HG03045 (cell line): ENCODE measurements at regions not wholly inside any gene's neighbourhood (a gene's known extent, or its start where the extent isn't known, plus 50 kb on each side); places are given as distances from the start of the nearest gene placed in this dataset.
A peak's percentile ranks its signal among the peaks of the same experiment; 100 is the strongest.

ENCODE experiments used
- ATAC-seq: cut with Tn5 transposase; IDR thresholded peaks from one replicate; pipeline ENCODE4 v1.9.1; 2021; ENCODE audit warnings: mild to moderate bottlenecking, moderate library complexity; ENCODE audit not compliant: unreplicated experiment

DNA sequence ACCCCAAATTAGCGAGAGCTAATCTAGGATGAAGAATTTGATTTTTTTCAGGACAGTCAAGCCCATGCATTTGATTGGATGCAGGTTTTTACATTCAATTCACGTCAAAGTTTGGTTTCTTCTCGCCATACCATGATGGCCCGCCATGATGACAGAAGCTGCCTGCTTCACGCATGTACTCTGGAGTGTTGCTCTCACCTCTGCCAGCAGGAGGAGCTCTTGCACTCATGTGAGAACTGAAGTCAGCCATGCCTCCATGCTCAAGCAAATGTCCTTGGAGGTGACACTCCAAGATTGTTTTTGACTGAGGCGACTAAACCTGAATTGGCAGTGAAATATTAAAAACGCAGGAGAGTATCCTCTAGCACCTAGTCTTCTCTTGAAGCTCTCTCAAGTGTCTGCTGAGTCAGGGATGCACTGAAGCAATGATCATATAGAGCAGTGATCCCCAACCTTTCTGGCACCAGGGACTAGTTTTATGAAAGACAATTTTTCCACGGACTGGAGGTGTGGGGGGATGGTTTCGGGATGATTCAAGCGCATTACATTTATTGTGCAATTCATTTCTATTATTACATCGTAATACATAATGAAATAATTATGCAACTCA is 120.9 kb downstream of the SAMMSON start:
- peak; percentile 96 for ATAC-seq

DNA sequence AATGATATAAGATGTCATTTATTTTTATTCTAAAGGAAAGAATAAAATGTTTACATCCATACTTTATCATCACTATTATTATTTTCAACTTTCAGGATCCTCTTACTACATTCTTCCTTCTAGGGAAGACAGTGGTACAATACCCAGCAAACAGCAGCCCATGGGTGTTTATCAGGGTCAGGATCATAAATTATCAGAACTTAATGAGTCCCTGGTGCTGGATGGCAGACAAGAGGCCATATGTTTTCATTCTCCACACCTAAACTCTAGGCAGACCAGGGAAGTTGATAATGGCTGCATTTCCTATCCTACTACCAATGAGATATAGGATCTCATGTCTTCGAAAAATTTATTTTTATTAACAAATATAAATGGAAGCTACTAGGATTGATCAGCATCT is 127.7 kb downstream of the SAMMSON start:
- no peak for ATAC-seq

DNA sequence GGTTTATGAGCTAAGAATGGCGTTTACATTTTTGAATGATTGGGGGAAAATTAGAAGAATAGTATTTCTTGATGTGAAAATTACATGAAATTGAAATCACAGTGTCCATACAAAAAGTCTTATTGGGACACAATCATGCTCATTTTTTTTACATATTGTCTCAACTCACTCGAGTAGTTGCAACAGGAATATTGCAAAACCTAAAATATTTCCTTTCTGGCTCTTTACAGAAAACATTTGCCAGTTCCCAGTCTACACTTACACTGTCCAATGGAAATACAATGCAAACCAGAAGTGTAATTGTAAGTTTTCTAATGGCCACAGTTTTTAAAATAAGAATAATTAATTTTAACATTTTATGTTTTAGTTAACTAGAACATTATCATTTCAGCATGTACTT is 137.8 kb downstream of the SAMMSON start:
- no peak for ATAC-seq

DNA sequence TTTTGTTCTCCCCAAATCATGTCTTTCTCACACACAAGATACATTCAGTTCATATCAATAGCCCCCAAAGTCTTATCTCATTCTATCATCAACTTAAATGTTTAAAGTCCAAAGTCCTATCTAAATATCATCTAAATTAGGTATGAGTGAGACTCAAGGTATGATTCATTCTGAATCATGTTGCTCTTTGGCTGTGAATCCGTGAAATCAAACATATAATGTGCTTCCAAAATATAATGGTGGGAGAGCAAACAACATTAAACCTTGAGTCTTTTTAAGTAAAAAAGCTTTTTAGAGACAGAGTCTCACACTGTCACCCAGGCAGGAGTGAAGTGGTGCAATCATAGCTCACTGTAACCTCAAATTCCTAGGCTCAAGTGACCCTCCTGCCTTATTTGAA is 139.1 kb downstream of the SAMMSON start:
- ATAC-seq, result no peak
